GM12875 (cell line): ENCODE measurements at regions not wholly inside any gene's neighbourhood (a gene's known extent, or its start where the extent isn't known, plus 50 kb on each side); places are given as distances from the start of the nearest gene placed in this dataset.

Experiments
- H3K4me3 ChIP-seq: one replicate; pipeline ENCODE4 v1.5.1; 2011; ENCODE audit warnings: low read depth, low read length, control low read depth
- CTCF ChIP-seq: IDR thresholded peaks from 2 replicates; pipeline ENCODE4 v1.5.1; 2011; ENCODE audit warnings: low read depth, mild to moderate bottlenecking, control low read depth, inconsistent platforms, low read length, moderate library complexity, borderline replicate concordance; ENCODE audit not compliant: insufficient read depth

- no peak for TF ChIP-seq CTCF
- no peak overlapping the region for H3K4me3 ChIP-seq
Measured at GRCh38 chr16:52800432-52800831, 252.3 kb downstream of the CHD9NB start.

DNA sequence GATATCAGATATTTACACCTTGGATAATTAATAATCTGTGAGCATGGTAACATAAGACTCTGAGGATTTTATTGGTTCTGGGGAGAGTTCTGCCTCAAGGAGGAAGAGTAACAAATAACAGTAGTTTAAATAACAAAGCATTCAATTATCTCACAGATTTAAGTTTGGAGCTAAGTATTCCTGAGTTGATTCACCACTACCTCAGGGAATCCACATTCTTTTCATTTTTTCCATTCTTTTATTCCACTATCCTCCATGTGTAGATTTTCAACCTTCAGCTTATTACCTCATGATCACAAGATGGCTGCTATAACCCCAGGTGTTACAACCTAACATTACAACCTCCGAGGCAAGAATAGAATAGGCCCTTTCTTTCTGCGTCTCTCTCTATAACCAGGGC is 252.2 kb upstream of the TOX3 start:
- no peak overlapping the region for H3K4me3 ChIP-seq
- TF ChIP-seq CTCF: no peak

GRCh38 chr16:52787709-52788108 is 240.8 kb upstream of the TOX3 start:
- no peak overlapping the region for H3K4me3 ChIP-seq
- no peak for TF ChIP-seq CTCF

DNA sequence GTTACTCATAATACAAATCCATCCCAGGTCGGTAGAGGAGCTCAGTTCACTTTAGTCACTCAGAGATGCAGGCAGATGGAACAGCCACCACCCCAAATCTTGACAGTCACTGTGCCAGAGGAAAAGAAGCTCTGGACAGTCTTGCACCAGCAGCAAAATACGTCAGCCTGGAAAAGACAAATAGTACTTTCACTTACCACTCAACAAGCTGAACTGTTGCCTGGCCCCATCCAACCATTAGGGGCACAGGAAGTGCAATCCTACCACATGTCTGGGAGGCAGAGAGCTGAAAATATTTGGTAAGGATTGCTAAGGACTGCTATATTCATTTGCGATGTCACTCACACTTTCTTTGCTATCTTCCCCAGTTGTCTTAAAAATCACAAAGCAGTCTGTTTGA is 239.1 kb upstream of the TOX3 start:
- TF ChIP-seq CTCF: no peak
- H3K4me3 ChIP-seq: no peak overlapping the region

GRCh38 chr16:52785653-52786052 is 238.7 kb upstream of the TOX3 start:
- H3K4me3 ChIP-seq: no peak overlapping the region
- no peak for TF ChIP-seq CTCF

GRCh38 chr16:52783616-52784015 is 236.7 kb upstream of the TOX3 start:
- H3K4me3 ChIP-seq: no peak overlapping the region
- no peak for TF ChIP-seq CTCF

- TF ChIP-seq CTCF: no peak
- no peak overlapping the region for H3K4me3 ChIP-seq
Measured at GRCh38 chr16:52781005-52781630, 234.2 kb upstream of the TOX3 start.
